CD4-positive, alpha-beta T cell treated with Interleukin-15 for 1 hour (primary cell): ENCODE measurements at regions not wholly inside any gene's neighbourhood (a gene's known extent, or its start where the extent isn't known, plus 50 kb on each side); places are given as distances from the start of the nearest gene placed in this dataset.
"Not testable (repeated sequence)": the region's sequence is repeated elsewhere in the genome, so short reads cannot be mapped to it uniquely, and the experiment has no call there.

Experiments used
- DNase-seq: peaks from one replicate; pipeline ENCODE4 v3.0.0-alpha.2; 2020

- DNase-seq = no peak
Observed at GRCh38 chr2:173673640-173674039, 291.5 kb downstream of the SP3 start.

DNA sequence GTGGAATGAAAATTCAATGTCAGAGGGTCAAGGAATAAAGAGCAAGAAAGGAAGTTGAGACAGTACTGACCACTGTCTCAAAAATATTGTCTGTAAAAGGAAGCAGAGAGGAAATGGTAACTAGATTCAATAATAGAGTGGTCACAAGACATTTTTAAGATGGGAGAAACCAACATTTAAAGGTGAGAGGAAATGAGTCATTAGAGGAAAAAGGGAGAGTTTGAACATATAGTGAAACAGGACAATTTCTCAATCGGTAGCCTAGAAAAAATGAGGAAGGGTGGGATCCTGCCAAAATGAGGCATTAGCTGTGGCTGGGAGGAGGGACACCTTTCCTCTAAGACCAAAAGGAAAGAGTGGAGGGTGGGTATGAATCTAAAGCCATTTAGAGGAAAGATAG is 288.5 kb downstream of the SP3 start:
- DNase-seq = no peak

DNA sequence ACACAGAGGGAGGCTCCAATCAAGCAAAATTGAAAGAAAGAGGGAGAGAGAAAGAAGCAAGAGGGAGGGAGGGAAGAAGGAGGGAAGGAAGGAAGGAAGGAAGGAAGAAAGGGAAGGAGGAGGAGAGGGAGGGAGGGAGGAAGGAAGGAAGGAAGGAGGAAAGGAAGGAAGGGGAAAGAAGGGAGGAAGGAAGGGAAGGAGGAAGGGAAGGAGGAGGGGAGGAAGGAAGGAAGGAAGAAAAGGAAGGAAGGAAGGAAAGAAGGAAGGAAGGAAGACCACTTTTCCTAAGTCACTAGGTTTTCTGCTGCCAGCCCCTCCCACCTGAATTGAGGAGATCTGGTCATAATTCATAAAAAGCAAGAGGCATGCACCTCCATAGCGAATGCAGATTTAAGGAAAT is 287.0 kb downstream of the SP3 start:
- no peak for DNase-seq

DNA sequence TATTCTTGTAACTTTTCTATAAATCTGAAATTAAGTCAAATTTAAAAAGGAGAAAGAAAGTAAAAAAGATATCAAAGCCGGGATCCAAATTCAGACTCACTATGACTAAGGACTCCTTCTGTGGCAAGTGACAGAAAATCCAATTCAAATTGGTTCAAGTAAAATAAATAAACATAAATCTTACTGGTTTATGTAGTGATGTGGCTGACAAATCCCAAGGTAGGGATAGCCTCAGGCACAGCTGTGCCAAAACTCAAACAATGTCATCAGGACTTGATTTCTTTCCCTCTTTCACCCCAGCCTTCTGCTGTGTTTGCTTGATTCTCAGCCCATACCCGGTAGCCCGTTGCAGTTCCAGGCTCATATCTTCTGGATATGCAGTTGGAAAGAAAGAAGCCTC is 284.6 kb downstream of the SP3 start:
- DNase-seq = no peak

GRCh38 chr2:173681881-173682650 is 283.1 kb downstream of the SP3 start:
- no peak for DNase-seq

DNA sequence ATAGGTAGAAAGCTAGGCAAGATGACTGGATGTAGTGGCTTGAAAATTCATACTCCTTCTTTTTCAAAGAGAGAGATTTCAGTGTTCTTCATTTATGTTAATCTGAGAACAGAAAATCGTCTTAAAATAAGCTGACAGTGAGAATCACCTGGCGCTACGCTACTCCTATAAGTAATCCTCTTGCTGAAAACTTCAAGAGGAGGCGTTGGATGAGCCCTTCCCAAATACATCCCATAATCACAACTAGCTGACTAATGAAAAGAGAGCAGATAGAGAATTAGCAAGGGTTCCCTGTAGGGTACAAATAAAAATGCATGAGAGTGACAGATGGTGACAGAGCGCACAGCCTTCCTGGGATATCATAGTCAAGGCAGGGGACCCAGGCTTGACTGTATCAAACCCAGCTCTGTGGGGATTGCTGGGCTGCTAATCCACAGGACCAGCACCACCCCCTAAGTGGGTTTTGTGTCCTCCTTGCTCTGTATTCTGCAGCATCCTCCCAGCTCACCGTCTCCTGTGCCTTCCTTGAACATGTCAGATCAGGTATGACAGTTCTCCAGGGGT is 280.2 kb downstream of the SP3 start:
- no peak for DNase-seq

- no peak for DNase-seq
Observed at GRCh38 chr2:173690349-173690748, 274.8 kb downstream of the SP3 start.

DNA sequence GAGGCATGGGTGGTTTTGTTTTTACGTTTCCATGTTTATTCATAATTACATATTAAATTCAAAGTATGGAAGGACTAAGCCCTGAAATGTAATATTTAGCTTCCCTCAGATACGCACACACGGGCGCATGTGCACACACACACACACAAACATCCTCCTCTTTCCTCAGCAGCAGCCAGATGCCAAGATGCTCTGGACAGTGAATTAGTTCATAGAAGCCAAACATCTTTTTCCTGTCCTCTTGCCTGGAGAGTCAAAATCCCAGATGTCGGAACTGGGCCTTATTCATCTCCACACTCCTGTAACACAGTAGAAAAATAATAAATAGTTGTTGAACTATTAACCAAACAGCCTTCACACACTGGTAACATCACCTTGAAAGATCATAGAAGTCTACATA is 273.1 kb downstream of the SP3 start:
- DNase-seq = no peak

DNA sequence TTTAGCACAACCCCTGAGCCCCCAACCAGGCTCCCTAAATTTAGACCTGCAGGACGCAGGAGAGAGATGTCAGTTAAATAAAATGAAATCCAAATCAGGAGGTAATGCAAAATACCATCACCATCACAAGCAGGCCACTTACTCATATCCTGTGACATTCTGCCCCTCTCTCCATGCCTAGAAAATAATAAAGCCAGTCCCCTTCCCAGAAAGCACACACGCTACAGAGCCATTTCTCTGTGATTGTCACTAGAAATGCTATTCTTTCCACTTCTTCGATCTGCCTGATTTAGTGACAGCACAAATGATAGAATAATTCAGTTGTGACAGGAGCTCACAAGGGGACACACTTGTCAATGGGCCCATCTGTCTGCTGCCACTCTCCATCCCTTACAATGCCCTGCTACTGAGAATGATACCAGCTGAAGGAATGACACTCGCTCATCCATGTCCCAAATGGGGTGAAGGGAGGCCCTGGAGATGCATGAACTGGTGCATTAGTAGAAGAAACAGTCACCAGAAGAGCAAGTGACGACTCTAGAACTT is 272.1 kb downstream of the SP3 start:
- no peak for DNase-seq

GRCh38 chr2:173696274-173696673 is 268.9 kb downstream of the SP3 start:
- no peak for DNase-seq

DNA sequence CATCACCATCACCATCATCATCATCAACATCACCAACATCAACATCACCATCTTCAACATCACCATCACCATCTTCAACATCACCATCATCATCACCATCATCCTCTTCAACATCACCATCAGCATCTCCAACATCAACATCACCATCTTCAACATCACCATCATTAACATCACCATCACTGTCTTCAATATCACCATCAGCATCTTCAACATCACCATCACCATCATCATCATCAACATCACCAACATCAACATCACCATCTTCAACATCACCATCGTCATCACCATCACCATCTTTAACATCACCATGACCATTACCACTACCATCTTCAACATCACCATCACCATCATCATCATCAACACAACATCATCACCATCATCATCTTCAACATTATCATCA is 267.2 kb downstream of the SP3 start:
- no peak for DNase-seq

DNA sequence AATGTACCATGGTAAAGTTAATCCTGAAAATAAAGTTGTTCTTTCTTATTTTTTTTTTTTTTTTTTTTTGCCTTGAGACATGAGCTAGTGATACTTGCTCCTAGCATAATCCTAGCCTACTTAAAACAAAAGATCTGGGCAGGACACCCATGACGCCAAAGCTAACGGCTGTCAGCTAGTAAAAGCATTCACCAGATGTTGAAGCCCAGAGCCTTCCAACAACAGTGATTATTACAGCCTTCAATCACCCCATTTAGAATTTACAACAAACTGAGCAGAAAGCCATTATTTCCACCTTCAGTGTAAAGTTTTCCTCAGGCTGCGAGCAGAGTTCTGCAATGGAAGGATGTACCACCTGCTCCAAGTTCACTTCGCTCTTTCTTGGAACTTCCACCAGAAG is 259.5 kb downstream of the SP3 start:
- no peak for DNase-seq

DNA sequence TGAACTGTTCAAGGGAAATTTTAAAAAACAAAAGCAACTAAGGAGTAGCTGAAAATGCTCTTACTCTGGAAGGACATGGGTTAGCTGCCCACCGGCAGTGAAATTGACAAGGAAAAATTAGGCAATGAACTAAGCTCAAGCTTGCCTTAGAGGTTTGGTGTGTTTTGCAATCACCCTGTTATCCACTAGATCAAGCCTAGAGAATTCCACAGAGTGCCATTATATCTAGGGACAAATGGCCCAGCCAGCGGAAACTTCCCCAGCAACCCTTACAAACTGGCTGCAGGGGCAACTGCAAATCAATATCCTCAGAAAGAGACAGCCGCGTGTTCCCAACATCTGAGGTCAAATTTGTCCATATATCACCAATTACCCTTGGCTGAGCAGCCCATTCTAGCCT is 258.2 kb downstream of the SP3 start:
- DNase-seq = no peak

GRCh38 chr2:173708806-173709205 is 256.4 kb downstream of the SP3 start:
- DNase-seq = no peak

DNA sequence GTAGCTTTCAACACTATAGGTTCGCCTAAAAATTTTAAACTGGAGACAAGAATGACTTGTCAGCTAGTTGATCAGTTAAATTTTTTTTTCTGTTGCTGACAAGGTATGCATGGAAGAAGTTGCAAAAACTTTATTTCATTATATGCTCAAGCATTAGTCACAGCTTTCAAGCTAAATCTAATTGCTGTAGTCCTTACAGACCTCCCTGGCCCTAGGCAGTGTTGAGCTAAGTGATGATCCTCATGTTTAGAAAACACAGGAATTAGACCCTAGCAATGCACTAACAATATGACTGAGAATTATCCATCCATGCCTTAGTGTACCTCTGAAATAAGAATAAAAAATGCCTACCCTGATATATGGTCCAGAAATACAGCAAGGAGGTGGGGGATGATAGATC is 253.4 kb downstream of the SP3 start:
- DNase-seq = no peak

- no peak for DNase-seq
Observed at GRCh38 chr2:173713904-173714555, 251.1 kb downstream of the SP3 start.

GRCh38 chr2:173715441-173715840 is 249.7 kb downstream of the SP3 start:
- DNase-seq = no peak

GRCh38 chr2:173716458-173717052 is 248.6 kb downstream of the SP3 start:
- no peak for DNase-seq

DNA sequence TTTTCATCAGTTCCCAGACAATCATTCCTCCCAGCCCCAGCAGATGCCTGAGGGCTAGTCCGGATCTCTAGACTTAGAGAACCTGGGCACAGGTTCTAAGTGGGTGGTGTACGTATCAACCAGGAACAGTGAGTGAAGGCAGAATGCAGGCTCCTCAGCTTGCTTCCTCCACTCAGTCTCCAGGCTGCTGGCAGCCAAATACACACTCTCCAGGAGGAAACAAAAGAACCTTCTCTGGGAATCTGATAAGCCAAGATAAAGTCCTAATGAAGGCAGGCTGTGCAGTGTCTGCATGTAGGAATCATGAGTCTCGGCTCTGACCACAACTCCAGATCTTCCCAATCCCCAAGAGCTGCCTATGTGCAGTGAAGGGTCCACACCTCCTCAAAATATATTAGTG is 245.7 kb downstream of the SP3 start:
- no peak for DNase-seq

- DNase-seq = no peak
Observed at GRCh38 chr2:173720306-173720705, 244.9 kb downstream of the SP3 start.

DNA sequence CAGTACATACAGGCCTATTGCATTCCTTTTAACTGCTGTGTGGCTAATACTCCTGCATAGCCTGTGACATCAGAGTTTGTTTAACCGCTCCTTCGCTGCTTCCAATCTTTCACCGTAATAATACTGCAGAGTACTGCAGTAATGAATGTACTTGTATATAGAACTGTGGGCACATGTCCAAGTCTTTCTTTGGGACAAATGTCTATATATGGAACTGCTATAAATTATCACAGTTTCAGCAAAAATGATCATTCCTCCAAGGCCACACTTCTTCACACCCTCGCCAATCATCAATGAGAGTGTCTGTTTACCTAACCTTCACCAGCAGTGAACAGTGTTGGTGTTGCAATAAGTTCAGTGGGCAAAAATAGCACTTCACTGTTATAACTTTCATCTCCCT is 230.4 kb downstream of the SP3 start:
- DNase-seq = no peak

DNA sequence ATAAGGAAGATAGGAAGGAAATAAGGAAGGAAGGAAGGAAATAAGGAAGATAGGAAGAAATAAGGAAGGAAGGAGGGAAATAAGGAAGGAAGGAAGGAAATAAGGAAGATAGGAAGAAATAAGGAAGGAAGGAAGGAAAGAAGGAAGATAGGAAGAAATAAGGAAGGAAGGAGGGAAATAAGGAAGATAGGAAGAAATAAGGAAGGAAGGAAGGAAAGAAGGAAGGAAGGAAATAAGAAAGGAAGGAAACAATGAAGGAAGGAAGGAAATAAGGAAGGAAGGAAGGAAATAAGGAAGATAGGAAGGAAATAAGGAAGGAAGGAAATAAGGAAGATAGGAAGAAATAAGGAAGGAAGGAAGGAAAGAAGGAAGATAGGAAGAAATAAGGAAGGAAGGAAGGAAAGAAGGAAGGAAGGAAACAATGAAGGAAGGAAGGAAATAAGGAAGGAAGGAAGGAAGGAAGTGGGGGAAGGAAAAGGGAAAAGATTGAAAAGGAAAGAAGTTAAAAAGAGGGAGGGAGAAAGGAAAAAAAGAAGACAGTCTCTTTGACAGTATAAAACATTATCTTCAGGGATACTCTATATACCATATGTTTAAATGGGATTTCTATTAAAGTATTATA is 227.1 kb downstream of the SP3 start:
- DNase-seq = not testable (repeated sequence)

DNA sequence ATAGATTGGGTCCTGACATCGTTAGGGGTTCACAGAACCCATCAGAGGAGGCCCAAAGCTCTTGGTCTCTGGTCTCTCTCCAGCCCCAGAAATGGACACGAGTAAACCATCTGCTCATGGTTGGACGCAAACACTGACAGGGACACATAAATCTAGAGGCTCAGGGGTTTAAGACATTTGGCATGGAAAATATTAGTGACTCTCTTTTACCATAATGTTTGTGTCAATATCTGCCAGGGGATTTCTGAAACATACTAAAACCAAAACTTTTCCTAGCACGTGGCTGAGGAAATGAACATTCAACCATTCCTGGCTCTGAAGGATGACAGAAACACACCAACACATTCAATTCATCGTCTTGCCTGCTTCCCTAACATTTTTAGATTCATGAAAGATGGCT is 226.2 kb downstream of the SP3 start:
- DNase-seq = no peak
